Neural cell (in vitro differentiated cells): ENCODE measurements at regions not wholly inside any gene's neighbourhood (a gene's known extent, or its start where the extent isn't known, plus 50 kb on each side); places are given as distances from the start of the nearest gene placed in this dataset.

Experiments used
- H2AFZ ChIP-seq: fragments of 200-600, 300-800 bp; sonication (generic), shearing (Covaris generic); 2 replicates; pipeline ENCODE4 v1.6.0; 2014; ENCODE audit warnings: low read depth, mild to moderate bottlenecking, antibody characterized with exemption, low read length, moderate library complexity
- H3F3A ChIP-seq: fragments of 200-600 bp; shearing (Covaris generic); 2 replicates; pipeline ENCODE4 v1.6.1; 2016; ENCODE audit warnings: mild to moderate bottlenecking, moderate library complexity, mixed read lengths, antibody characterized with exemption, low read length; ENCODE audit not compliant: insufficient read depth, poor library complexity, severe bottlenecking
- H3K27ac ChIP-seq: fragments of 200-600, 300-800 bp; sonication (generic), shearing (Covaris generic); 2 replicates; pipeline ENCODE4 v1.5.1; 2014; ENCODE audit warnings: mild to moderate bottlenecking, low read length, moderate library complexity
- H3K27me3 ChIP-seq: fragments of 300-800, 200-600 bp; sonication (generic), shearing (Covaris generic); 2 replicates; pipeline ENCODE4 v1.6.0; 2014; ENCODE audit warnings: mild to moderate bottlenecking, low read depth, low read length, moderate library complexity; ENCODE audit not compliant: insufficient read depth
- H3K36me3 ChIP-seq: fragments of 300-800, 200-600 bp; sonication (generic), shearing (Covaris generic); 2 replicates; pipeline ENCODE4 v1.5.1; 2014; ENCODE audit warnings: mild to moderate bottlenecking, antibody characterized with exemption, low read length, moderate library complexity; ENCODE audit not compliant: insufficient read depth
- H3K4me2 ChIP-seq: fragments of 300-800, 200-600 bp; sonication (generic), shearing (Covaris generic); 2 replicates; pipeline ENCODE4 v1.6.0; 2014; ENCODE audit warnings: mild to moderate bottlenecking, low read length
- H3K4me3 ChIP-seq: fragments of 300-800, 200-600 bp; sonication (generic), shearing (Covaris generic); 2 replicates; pipeline ENCODE4 v1.5.1; 2014; ENCODE audit warnings: mild to moderate bottlenecking, low read length, moderate library complexity
- H3K79me2 ChIP-seq: fragments of 200-600 bp; shearing (Covaris generic); replicated peaks from 2 replicates; pipeline ENCODE4 v1.6.0; 2014; ENCODE audit warnings: mild to moderate bottlenecking, low read length, moderate library complexity; ENCODE audit not compliant: insufficient read depth
- H3K9ac ChIP-seq: fragments of 300-800, 200-600 bp; sonication (generic), shearing (Covaris generic); 2 replicates; pipeline ENCODE4 v1.6.1; 2016; ENCODE audit warnings: mild to moderate bottlenecking, low read length, mixed read lengths
- H3K9me2 ChIP-seq: fragments of 200-600 bp; shearing (Covaris generic); 2 replicates; pipeline ENCODE4 v1.6.1; 2016; ENCODE audit warnings: mild to moderate bottlenecking, low read length, mixed read lengths; ENCODE audit not compliant: insufficient read depth
- H3K9me3 ChIP-seq: fragments of 200-600, 300-800 bp; sonication (generic), shearing (Covaris generic); 2 replicates; pipeline ENCODE4 v1.6.1; 2016; ENCODE audit warnings: mild to moderate bottlenecking, mixed run types, low read length, moderate library complexity, mixed read lengths
- H4K20me1 ChIP-seq: fragments of 200-600 bp; shearing (Covaris generic); 2 replicates; pipeline ENCODE4 v1.6.1; 2016; ENCODE audit warnings: mild to moderate bottlenecking, mixed run types; ENCODE audit not compliant: insufficient read depth
- CTCF ChIP-seq: fragments of 450-650 bp; IDR thresholded peaks from 2 replicates; pipeline ENCODE4 v1.5.1; 2014; ENCODE audit warnings: antibody characterized with exemption, mild to moderate bottlenecking, moderate library complexity; ENCODE audit not compliant: poor library complexity, severe bottlenecking
- EP300 ChIP-seq: fragments of 450-650 bp; conservative IDR thresholded peaks from 2 replicates; pipeline ENCODE4 v1.6.1; 2014; ENCODE audit warnings: antibody characterized with exemption, mild to moderate bottlenecking, moderate library complexity; ENCODE audit not compliant: poor library complexity, severe bottlenecking
- EZH2 ChIP-seq: fragments of 200-600, 300-800 bp; shearing (Covaris generic), sonication (generic); IDR thresholded peaks from 2 replicates; pipeline ENCODE4 v1.6.1; 2014; ENCODE audit warnings: antibody characterized with exemption, low read length, borderline replicate concordance, mild to moderate bottlenecking; ENCODE audit not compliant: insufficient read depth, poor library complexity, severe bottlenecking
- MXI1 ChIP-seq: fragments of 450-650 bp; conservative IDR thresholded peaks from 2 replicates; pipeline ENCODE4 v1.6.1; 2014; ENCODE audit warnings: antibody characterized with exemption, mild to moderate bottlenecking; ENCODE audit not compliant: poor library complexity, severe bottlenecking
- POLR2AphosphoS5 ChIP-seq: IDR thresholded peaks from 2 replicates; pipeline ENCODE4 v1.6.1; 2012
- RAD21 ChIP-seq: fragments of 450-650 bp; conservative IDR thresholded peaks from 2 replicates; pipeline ENCODE4 v1.6.1; 2014; ENCODE audit warnings: antibody characterized with exemption, mild to moderate bottlenecking, moderate library complexity
- REST ChIP-seq: IDR thresholded peaks from 2 replicates; pipeline ENCODE4 v1.6.1; 2012; ENCODE audit warnings: borderline replicate concordance
- SMC3 ChIP-seq: fragments of 450-650 bp; conservative IDR thresholded peaks from 2 replicates; pipeline ENCODE4 v1.6.1; 2014; ENCODE audit warnings: antibody characterized with exemption, mild to moderate bottlenecking, moderate library complexity; ENCODE audit not compliant: poor library complexity
- TAF1 ChIP-seq: IDR thresholded peaks from 2 replicates; pipeline ENCODE4 v1.6.1; 2012; ENCODE audit warnings: low read depth

- Histone ChIP-seq H3K36me3 (no peaks in the 10 kb centered on the region), H3K27ac (no peak overlapping the region), H3K9me3 (no peaks in the 10 kb centered on the region), H3K9ac (no peak overlapping the region), H3K79me2 (no peaks in the 10 kb centered on the region), H4K20me1 (no peaks in the 10 kb centered on the region), H2AFZ (no peak overlapping the region), H3K9me2 (no peaks in the 10 kb centered on the region), H3F3A (no peaks in the 10 kb centered on the region), H3K27me3 (no peaks in the 10 kb centered on the region), H3K4me3 (no peak overlapping the region), H3K4me2 (no peak overlapping the region)
- TF ChIP-seq MXI1 (no peak), RAD21 (no peak), TAF1 (no peak), EP300 (no peak), EZH2 (no peak), SMC3 (no peak), REST (no peak), CTCF (no peak), POLR2AphosphoS5 (no peak)
These were observed 171.4 kb downstream of the TMTC3 start for GRCh38 chr12:88313554-88313953.

- Histone ChIP-seq H3K9ac (no peak overlapping the region), H2AFZ (no peak overlapping the region), H3K79me2 (no peaks in the 10 kb centered on the region), H3K36me3 (no peaks in the 10 kb centered on the region), H3F3A (no peaks in the 10 kb centered on the region), H3K9me3 (no peaks in the 10 kb centered on the region), H3K4me3 (no peak overlapping the region), H3K4me2 (no peak overlapping the region), H3K9me2 (no peaks in the 10 kb centered on the region), H3K27me3 (no peaks in the 10 kb centered on the region), H3K27ac (no peak overlapping the region), H4K20me1 (no peaks in the 10 kb centered on the region)
- TF ChIP-seq RAD21 (no peak), MXI1 (no peak), EZH2 (no peak), EP300 (no peak), POLR2AphosphoS5 (no peak), CTCF (no peak), TAF1 (no peak), REST (no peak), SMC3 (no peak)
These were observed 172.6 kb downstream of the TMTC3 start for GRCh38 chr12:88314706-88315105.
